ENCODE measurements at regions not wholly inside any gene's neighbourhood (a gene's known extent, or its start where the extent isn't known, plus 50 kb on each side); places are given as distances from the start of the nearest gene placed in this dataset.
"Not testable (repeated sequence)": the region's sequence is repeated elsewhere in the genome, so short reads cannot be mapped to it uniquely, and the experiment has no call there.

DNA sequence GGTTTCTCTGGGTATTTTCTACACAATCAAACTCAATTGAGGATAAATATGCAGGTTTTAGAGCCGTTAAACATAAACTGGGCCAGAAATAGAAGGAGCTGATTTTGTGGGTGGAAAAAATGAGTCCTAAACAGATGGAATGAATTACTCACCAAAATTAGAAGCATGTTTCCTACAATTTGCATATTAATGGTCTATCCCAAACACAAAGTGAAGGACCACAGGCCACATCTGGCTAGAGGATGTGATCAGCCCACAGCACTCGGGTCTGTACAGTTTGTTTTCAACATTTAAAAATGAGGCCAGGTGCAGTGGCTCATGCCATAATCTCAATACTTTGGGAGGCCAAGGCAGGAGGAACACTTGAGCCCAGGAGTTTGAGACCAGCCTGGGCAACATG, 296.3 kb downstream of the PREX1 start:
- DNase-seq (ENCODE audit: low spot score) = no peak

- no peak for DNase-seq (ENCODE audit: low spot score)
Observed at GRCh38 chr20:48530957-48531356, 296.8 kb downstream of the PREX1 start.

DNA sequence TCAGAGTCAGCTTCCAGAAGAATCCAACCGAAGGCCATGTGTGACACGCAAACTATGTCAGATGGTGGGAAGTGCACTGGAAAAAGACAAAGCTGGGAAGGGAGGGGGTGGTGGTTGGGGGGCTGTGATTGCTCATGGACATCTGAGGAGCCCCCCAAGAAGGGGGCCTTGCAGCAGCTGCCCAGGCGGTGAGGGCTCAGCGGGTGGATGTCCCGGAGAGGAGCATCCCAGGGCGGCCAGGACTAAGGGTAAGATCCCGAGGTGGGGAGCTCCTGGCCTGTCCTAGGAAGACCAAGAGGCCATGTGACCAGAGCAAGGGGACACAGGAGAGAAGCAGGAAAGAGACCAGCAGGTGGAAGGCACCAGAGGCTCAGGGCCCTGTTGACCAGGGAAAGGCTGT, 299.5 kb downstream of the PREX1 start:
- no peak for DNase-seq (ENCODE audit: low spot score)

GRCh38 chr20:48527771-48528170, 300.0 kb downstream of the PREX1 start:
- no peak for DNase-seq (ENCODE audit: low spot score)

- DNase-seq (ENCODE audit: low spot score) = no peak
Observed at GRCh38 chr20:48526936-48527335, 300.9 kb downstream of the PREX1 start.

- DNase-seq (ENCODE audit: low spot score) = no peak
Observed at GRCh38 chr20:48525400-48525799, 302.4 kb downstream of the PREX1 start.

DNA sequence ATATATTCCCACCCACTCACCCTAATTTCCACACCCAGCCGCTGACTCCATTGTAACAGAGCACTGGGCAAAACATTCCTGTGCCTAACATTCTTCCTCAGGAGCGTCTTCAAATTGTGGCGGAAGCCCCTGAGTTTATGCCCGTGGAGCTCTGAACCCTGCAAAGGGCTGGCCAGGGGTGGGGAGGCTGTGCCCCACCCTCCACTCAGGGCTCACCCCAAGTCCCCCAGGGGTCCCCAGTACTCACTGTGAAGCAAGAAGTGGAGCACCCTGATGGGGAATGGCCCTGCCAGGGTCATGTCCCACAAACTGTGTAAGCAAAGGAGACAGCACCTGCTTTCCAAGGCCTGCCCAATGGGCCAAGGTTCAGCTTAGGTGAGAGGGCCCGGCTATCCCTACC, 303.2 kb downstream of the PREX1 start:
- DNase-seq (ENCODE audit: low spot score) = no peak

- DNase-seq (ENCODE audit: low spot score) = peak; percentile 83
Observed at GRCh38 chr20:48523191-48523995, 304.4 kb downstream of the PREX1 start.

DNA sequence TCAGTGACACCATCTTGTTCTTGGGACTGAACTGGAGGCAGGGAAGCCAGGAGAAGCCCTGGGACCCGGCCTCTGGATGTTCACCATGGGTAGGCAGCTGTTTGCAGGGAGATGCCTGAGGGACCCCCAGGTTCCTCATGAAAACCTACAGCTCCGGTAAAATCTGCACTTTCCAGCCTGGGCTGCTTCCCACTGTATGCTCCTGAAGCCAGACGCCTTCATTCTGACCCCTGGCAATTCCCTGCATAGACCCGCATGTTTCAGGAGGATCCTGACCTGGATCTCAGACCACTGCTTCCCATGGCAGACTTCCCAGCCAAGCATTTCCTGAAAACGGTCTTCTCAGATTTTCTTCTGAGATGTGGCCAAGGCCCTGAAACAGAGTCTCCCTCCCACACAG, 306.7 kb downstream of the PREX1 start:
- DNase-seq (ENCODE audit: low spot score) = no peak

- peak; percentile 23 for DNase-seq (ENCODE audit: low spot score)
Observed at GRCh38 chr20:48516196-48516595, 311.6 kb downstream of the PREX1 start.

GRCh38 chr20:48514577-48514976, 313.2 kb downstream of the PREX1 start:
- DNase-seq (ENCODE audit: low spot score) = not testable (repeated sequence)

DNA sequence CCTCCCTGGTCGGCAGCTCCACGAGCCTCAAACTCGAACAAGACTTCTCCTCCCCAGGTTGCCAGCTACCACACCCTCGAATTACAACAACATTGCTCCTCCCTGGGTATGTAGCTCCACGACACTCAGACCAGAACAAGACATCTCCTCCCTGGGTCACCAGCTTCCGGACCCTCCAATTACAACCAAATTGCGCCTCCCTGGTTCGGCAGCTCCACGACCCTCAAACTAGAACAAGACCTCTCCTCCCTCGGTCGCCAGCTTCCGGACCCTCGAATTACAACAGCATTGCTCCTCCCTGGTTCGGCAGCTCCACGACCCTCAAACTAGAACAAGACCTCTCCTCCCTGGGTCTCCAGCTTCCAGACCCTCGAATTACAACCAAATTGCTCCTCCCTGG, 315.3 kb downstream of the PREX1 start:
- DNase-seq (ENCODE audit: low spot score) = not testable (repeated sequence)

- DNase-seq (ENCODE audit: low spot score) = not testable (repeated sequence)
Observed at GRCh38 chr20:48505066-48505465, 322.7 kb downstream of the PREX1 start.

GRCh38 chr20:48503166-48503815, 324.5 kb downstream of the PREX1 start:
- no peak for DNase-seq (ENCODE audit: low spot score)

GRCh38 chr20:48502758-48503157, 325.0 kb downstream of the PREX1 start:
- no peak for DNase-seq (ENCODE audit: low spot score)

DNA sequence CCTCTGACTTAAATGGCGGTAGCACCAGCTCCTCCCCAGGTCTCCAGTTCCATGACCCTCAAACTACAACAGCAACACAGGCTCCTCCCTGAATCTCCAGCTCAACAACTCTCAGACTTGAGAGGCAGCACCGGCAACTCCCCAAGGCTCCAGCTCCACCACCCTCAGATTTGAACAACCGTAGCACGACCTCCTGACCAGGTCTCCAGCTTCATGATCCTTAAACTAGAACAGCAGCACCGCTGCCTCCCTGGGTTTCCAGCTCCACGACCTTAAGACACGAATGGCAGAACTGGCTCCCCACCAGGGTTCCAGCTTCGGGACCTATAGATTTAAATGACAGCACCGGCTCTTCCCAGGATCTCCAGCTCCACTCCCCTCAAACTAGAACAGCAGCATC, 325.8 kb downstream of the PREX1 start:
- DNase-seq (ENCODE audit: low spot score) = no peak

DNA sequence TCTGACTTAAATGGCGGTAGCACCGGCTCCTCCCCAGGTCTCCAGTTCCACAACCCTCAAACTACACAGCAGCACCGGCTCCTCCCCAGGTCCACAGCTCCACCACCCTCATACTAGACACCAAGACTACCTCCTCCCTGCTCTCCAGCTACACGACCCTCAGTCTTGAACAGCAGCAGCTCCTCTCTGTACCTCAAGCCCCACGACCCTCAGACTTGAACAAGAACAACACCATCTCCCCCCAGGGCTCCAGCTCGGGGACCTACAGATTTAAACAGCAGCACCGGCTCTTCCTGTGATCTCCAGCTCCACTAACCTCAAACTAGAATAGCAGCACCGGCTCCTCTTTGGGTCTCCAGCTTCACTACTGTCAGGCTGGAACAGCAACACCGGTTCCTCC, 326.9 kb downstream of the PREX1 start:
- DNase-seq (ENCODE audit: low spot score) = not testable (repeated sequence)

DNA sequence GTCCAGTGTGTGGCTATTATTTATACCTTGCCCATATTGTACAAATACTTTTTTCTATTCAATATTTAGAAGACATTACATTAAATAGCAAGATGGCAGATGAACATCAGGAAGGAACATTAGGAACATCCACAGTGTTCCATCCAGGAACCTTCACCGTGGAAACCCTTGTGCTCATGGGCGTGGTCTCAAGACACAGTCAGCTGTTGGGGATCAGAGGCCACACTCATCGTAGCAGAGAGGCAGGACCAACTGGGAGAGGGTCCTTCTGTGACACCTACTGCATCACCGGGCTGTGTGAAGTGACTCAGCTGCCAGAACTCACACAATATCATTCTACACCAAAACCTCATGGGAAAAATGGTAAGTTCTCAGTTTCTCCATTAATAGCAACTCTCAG, 328.9 kb downstream of the PREX1 start:
- DNase-seq (ENCODE audit: low spot score) = not testable (repeated sequence)

GRCh38 chr20:48498125-48498524, 329.7 kb downstream of the PREX1 start:
- DNase-seq (ENCODE audit: low spot score) = not testable (repeated sequence)

DNA sequence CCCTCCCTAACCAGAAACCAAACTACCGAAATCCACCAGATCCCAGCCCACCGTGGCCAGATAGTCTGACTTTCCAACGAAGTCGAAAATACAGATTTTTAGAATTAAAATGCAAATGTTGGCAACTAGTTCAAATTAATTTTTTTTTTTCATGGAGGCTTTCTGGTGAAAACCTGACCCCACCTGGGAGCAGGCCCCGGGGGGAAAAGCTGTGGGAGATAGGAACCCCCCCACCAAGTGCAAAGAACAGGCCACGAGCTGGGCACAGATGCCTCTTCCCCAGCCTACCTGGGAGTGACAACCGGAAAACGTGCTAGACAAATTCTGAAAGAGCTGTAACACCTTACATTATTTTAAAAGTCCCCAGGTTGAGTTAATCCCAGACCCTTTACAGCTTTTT, 333.8 kb downstream of the PREX1 start:
- no peak for DNase-seq (ENCODE audit: low spot score)

DNA sequence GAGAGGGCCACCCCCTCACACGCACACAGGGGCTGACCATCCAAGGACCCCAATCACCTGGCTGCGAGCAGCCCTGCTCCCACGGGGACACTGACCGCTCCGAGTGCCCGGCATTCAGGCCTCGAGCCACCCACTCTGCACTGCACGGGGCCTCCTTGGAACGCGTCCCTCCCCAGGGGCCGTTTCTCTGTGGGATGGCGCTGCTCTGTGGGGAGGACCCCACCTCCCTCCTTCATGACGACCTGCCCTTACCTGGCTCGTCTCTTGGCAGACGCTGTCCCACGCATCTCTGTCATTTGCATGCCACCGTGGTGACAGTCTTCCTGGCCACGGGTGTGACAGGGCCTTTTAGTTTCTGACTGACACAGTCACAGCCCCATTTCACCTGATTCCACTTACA, 334.5 kb downstream of the PREX1 start:
- not testable (repeated sequence) for DNase-seq (ENCODE audit: low spot score)

GRCh38 chr20:48492715-48493070, 335.1 kb downstream of the PREX1 start:
- DNase-seq (ENCODE audit: low spot score) = no peak

- no peak for DNase-seq (ENCODE audit: low spot score)
Observed at GRCh38 chr20:48492015-48492714, 335.6 kb downstream of the PREX1 start.
